A673 (cell line): ENCODE measurements at regions not wholly inside any gene's neighbourhood (a gene's known extent, or its start where the extent isn't known, plus 50 kb on each side); places are given as distances from the start of the nearest gene placed in this dataset.

ENCODE experiments used
- BruUV-seq: library from RNA; stranded (reverse); fragments of 400-500 nt; replicated peaks from 2 replicates; lab custom pipeline; 2021; lab: Mats Ljungman, UMichigan
- CTCF ChIA-PET: fragments of 300-600 bp; sonication (Branson Sonifier 250); formaldehyde crosslinking; loops from one replicate; lab custom pipeline; 2022; ENCODE audit warnings: antibody characterized with exemption; lab: Charles Lee
- POLR2A ChIA-PET: fragments of 300-600 bp; sonication (Branson Sonifier 250); formaldehyde crosslinking; loops from one replicate; lab custom pipeline; 2022; ENCODE audit warnings: antibody characterized with exemption; ENCODE audit not compliant: low non-redundant PET; lab: Charles Lee
- DNase-seq: peaks from one replicate; pipeline ENCODE4 v3.0.0-alpha.2; 2015; ENCODE audit warnings: low spot score
- H3K27ac ChIP-seq: fragments of 200-600 bp; sonication (generic); 2 replicates; pipeline ENCODE4 v1.5.1; 2016; ENCODE audit warnings: mixed run types, low read depth, mild to moderate bottlenecking, mixed read lengths, antibody characterized with exemption, low read length; ENCODE audit not compliant: poor library complexity, severe bottlenecking
- H3K27me3 ChIP-seq: fragments of 200-600 bp; sonication (generic); replicated peaks from 2 replicates; pipeline ENCODE4 v1.6.1; 2017; ENCODE audit warnings: mixed run types, low read depth, mild to moderate bottlenecking, mixed read lengths, antibody characterized with exemption, low read length; ENCODE audit not compliant: insufficient read depth, poor library complexity
- H3K36me3 ChIP-seq: fragments of 200-600 bp; sonication (generic); 2 replicates; pipeline ENCODE4 v1.6.1; 2016; ENCODE audit warnings: mixed run types, mild to moderate bottlenecking, mixed read lengths, antibody characterized with exemption, low read length; ENCODE audit not compliant: insufficient read depth, poor library complexity, severe bottlenecking
- H3K4me1 ChIP-seq: fragments of 200-600 bp; sonication (generic); 2 replicates; pipeline ENCODE4 v1.6.1; 2017; ENCODE audit warnings: mixed run types, mild to moderate bottlenecking, mixed read lengths, antibody characterized with exemption, low read length; ENCODE audit not compliant: insufficient read depth, poor library complexity, severe bottlenecking
- H3K4me3 ChIP-seq: fragments of 200-600 bp; sonication (generic); 2 replicates; pipeline ENCODE4 v1.5.1; 2016; ENCODE audit warnings: low read depth, mixed run types, mild to moderate bottlenecking, mixed read lengths, low read length; ENCODE audit not compliant: poor library complexity, severe bottlenecking
- H3K9me3 ChIP-seq: fragments of 200-600 bp; sonication (generic); 2 replicates; pipeline ENCODE4 v1.6.1; 2016; ENCODE audit warnings: mixed run types, low read depth, mild to moderate bottlenecking, mixed read lengths, antibody characterized with exemption, low read length; ENCODE audit not compliant: poor library complexity, severe bottlenecking
- CTCF ChIP-seq: fragments of 300-800, 200-600 bp; sonication (generic); conservative IDR thresholded peaks from 2 replicates; pipeline ENCODE4 v1.5.1; 2017; ENCODE audit warnings: low read depth, mild to moderate bottlenecking, antibody characterized with exemption, low read length, moderate library complexity, mixed read lengths
- EZH2 ChIP-seq: fragments of 200-600 bp; sonication (generic); IDR thresholded peaks from 2 replicates; pipeline ENCODE4 v1.6.1; 2017; ENCODE audit warnings: borderline replicate concordance, low read depth, mild to moderate bottlenecking, mixed read lengths, antibody characterized with exemption, low read length; ENCODE audit not compliant: poor library complexity, severe bottlenecking
- intact Hi-C: fragments of 100-400 bp; cut with micrococcal nuclease; formaldehyde crosslinking; loops from one replicate; pipeline ENCODE4 v1.10.0; 2022; ENCODE audit not compliant: unreplicated experiment

GRCh38 chr6:74312081-74312480, 616.1 kb downstream of the CD109 start:
- intact Hi-C loops, result no loop called here
- ChIA-PET POLR2A (no interaction called here), CTCF (no interaction called here)
- BruUV-seq, result no TSS peak
- DNase-seq, result no peak
- no peak for TF ChIP-seq EZH2
- TF ChIP-seq CTCF, result no peak
- Histone ChIP-seq H3K4me3 (no peak overlapping the region), H3K36me3 (no peaks in the 10 kb centered on the region), H3K27ac (no peak overlapping the region), H3K9me3 (no peaks in the 10 kb centered on the region), H3K27me3 (no peaks in the 10 kb centered on the region), H3K4me1 (no peaks in the 10 kb centered on the region)

DNA sequence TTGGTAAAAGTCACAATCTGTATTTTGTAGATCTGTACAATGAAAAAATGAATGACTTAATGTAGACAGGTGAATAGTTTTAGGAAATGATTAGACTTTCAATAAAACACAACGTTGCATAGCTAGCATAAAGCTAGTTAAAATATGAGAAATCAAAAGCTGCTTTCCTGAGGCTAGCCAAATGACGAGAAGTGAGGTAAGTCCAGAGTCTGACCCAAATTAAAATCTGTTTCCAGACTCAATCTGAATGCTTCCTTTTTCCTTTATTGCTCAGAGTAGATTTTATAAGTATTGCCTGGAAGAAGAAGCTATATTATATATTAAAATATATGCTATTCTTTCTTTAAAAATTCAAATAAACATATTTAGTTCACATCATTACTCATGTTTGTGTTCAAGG, 615.4 kb downstream of the CD109 start:
- no peaks in the 10 kb centered on the region for H3K9me3 ChIP-seq
- H3K4me1 ChIP-seq, result no peaks in the 10 kb centered on the region
- no peaks in the 10 kb centered on the region for H3K36me3 ChIP-seq
- H3K27ac ChIP-seq, result no peak overlapping the region
- H3K27me3 ChIP-seq, result no peaks in the 10 kb centered on the region
- ChIA-PET CTCF (no interaction called here), POLR2A (no interaction called here)
- no TSS peak for BruUV-seq
- no peak for DNase-seq
- TF ChIP-seq EZH2, result no peak
- no peak for TF ChIP-seq CTCF
- intact Hi-C loops, result no loop called here
- H3K4me3 ChIP-seq, result no peak overlapping the region

- Histone ChIP-seq H3K4me1 (no peaks in the 10 kb centered on the region), H3K9me3 (no peaks in the 10 kb centered on the region), H3K27ac (no peak overlapping the region), H3K4me3 (no peak overlapping the region), H3K27me3 (no peaks in the 10 kb centered on the region), H3K36me3 (no peaks in the 10 kb centered on the region)
- BruUV-seq, result no TSS peak
- TF ChIP-seq CTCF, result no peak
- no peak for TF ChIP-seq EZH2
- no peak for DNase-seq
- intact Hi-C loops, result no loop called here
- POLR2A ChIA-PET, result interaction anchor here (0.6 kb wide), 1 partner anchor 56 kb away, joined by 4 read pairs; no protein-coding TSS in a partner anchor
- CTCF ChIA-PET, result interaction anchor here (0.6 kb wide), 1 partner anchor 996 kb away, joined by 3 read pairs; no protein-coding TSS in a partner anchor
These were observed 593.9 kb downstream of the CD109 start for GRCh38 chr6:74289884-74290283.
